Endothelial cell of umbilical vein (primary cell): ENCODE measurements at regions not wholly inside any gene's neighbourhood (a gene's known extent, or its start where the extent isn't known, plus 50 kb on each side); places are given as distances from the start of the nearest gene placed in this dataset.
A peak's percentile ranks its signal among the peaks of the same experiment; 100 is the strongest.

Experiments used
- BruUV-seq: library from RNA; stranded (reverse); fragments of 400-500 nt; replicated peaks from 2 replicates; lab custom pipeline; 2021; lab: Mats Ljungman, UMichigan
- CTCF ChIA-PET: fragments of 300-600, 350-600 bp; sonication (Branson Sonifier 250); formaldehyde crosslinking; loops from one replicate; lab custom pipeline; 2021; ENCODE audit warnings: antibody characterized with exemption, inconsistent platforms; lab: Charles Lee
- POLR2A ChIA-PET: fragments of 300-600, 350-600 bp; sonication (Branson Sonifier 250); formaldehyde crosslinking; loops from one replicate; lab custom pipeline; 2021; ENCODE audit warnings: antibody characterized with exemption, inconsistent platforms; lab: Charles Lee
- DNase-seq: peaks from one replicate; pipeline ENCODE4 v3.0.0-alpha.2; 2011; ENCODE audit warnings: low read depth, low spot score
- FAIRE-seq: peaks from 2 replicates; lab custom pipeline; 2011; peaks lifted over from hg19 to GRCh38; lab: Jason Lieb, UNC
- H2AFZ ChIP-seq: 2 replicates; pipeline ENCODE4 v1.6.0; 2012; ENCODE audit warnings: low read depth, low read length, control low read depth, inconsistent platforms
- H3K27ac ChIP-seq: 2 replicates; pipeline ENCODE4 v1.5.1; 2011; ENCODE audit warnings: low read depth, mild to moderate bottlenecking, control low read depth, low read length, moderate library complexity; ENCODE audit not compliant: insufficient read depth
- H3K27me3 ChIP-seq, 2 experiments: 2 replicates each; pipeline versions ENCODE4 v1.6.0 to v1.6.1; 2011; ENCODE audit warnings: low read length in 2 of 2, mixed read lengths in 1 of 2; ENCODE audit not compliant: control insufficient read depth in 2 of 2, insufficient read depth in 2 of 2
- H3K36me3 ChIP-seq, 2 experiments: 2 replicates in 1 of 2; 3 replicates in 1 of 2; pipeline ENCODE4 v1.5.1; 2011; ENCODE audit warnings: low read length in 2 of 2, mild to moderate bottlenecking in 1 of 2, moderate library complexity in 1 of 2; ENCODE audit not compliant: control insufficient read depth in 2 of 2, insufficient read depth in 2 of 2; ENCODE audit errors: extremely low read depth in 1 of 2
- H3K4me1 ChIP-seq: 3 replicates; pipeline ENCODE4 v1.5.1; 2011; ENCODE audit warnings: mild to moderate bottlenecking, low read length; ENCODE audit not compliant: control insufficient read depth, insufficient read depth; ENCODE audit errors: extremely low read depth
- H3K4me2 ChIP-seq: 2 replicates; pipeline ENCODE4 v1.6.1; 2011; ENCODE audit warnings: low read length, control low read depth, mixed read lengths; ENCODE audit not compliant: insufficient read depth
- H3K4me3 ChIP-seq, 3 experiments: fragments of 200-600 bp in 1 of 3; sonication (generic), shearing (Covaris generic) in 1 of 3; replicated peaks in 1 of 3; 2 replicates each; pipeline ENCODE4 v1.5.1; 2011 to 2016; ENCODE audit warnings: control low read depth in 3 of 3, low read length in 3 of 3, mild to moderate bottlenecking in 2 of 3, inconsistent platforms in 1 of 3, low read depth in 1 of 3, moderate library complexity in 1 of 3; ENCODE audit not compliant: insufficient read depth in 1 of 3
- H3K79me2 ChIP-seq: 2 replicates; pipeline ENCODE4 v1.6.0; 2012; ENCODE audit warnings: low read length, inconsistent platforms; ENCODE audit not compliant: control insufficient read depth, insufficient read depth
- H3K9ac ChIP-seq: replicated peaks from 2 replicates; pipeline ENCODE3; 2011; ENCODE audit warnings: low read length, control low read depth; ENCODE audit not compliant: insufficient read depth; ENCODE audit errors: extremely low read depth
- H3K9me1 ChIP-seq: replicated peaks from 3 replicates; pipeline ENCODE4 v1.6.0; 2011; ENCODE audit warnings: mild to moderate bottlenecking, low read length; ENCODE audit not compliant: control insufficient read depth, insufficient read depth; ENCODE audit errors: extremely low read depth
- H3K9me3 ChIP-seq: replicated peaks from 2 replicates; pipeline ENCODE4 v1.5.1; 2012; ENCODE audit warnings: low read length, inconsistent platforms; ENCODE audit not compliant: control insufficient read depth, insufficient read depth
- H4K20me1 ChIP-seq: replicated peaks from 2 replicates; pipeline ENCODE3; 2011; ENCODE audit warnings: mild to moderate bottlenecking, low read length; ENCODE audit not compliant: control insufficient read depth, insufficient read depth; ENCODE audit errors: extremely low read depth
- EZH2 ChIP-seq: IDR thresholded peaks from 2 replicates; pipeline ENCODE4 v1.6.1; 2012; ENCODE audit warnings: borderline replicate concordance, low read depth, mild to moderate bottlenecking, moderate library complexity, low read length, inconsistent platforms; ENCODE audit not compliant: severe bottlenecking
- FOS ChIP-seq: IDR thresholded peaks from 2 replicates; pipeline ENCODE4 v1.6.1; 2011; ENCODE audit warnings: mild to moderate bottlenecking, low read length, moderate library complexity, borderline replicate concordance; ENCODE audit not compliant: insufficient read depth
- GATA2 ChIP-seq: IDR thresholded peaks from 2 replicates; pipeline ENCODE4 v1.7.0; 2011; ENCODE audit warnings: low read depth, mild to moderate bottlenecking, moderate library complexity, mixed read lengths, low read length; ENCODE audit not compliant: insufficient read length, insufficient read depth
- JUN ChIP-seq: IDR thresholded peaks from 2 replicates; pipeline ENCODE4 v1.6.1; 2011; ENCODE audit warnings: borderline replicate concordance, low read depth; ENCODE audit not compliant: insufficient read length, insufficient read depth
- MYC ChIP-seq: IDR thresholded peaks from one replicate; pipeline ENCODE4 v1.6.1; 2011; ENCODE audit warnings: mild to moderate bottlenecking, low read depth, low read length
- POLR2A ChIP-seq: IDR thresholded peaks from 2 replicates; pipeline ENCODE4 v1.6.1; 2012; ENCODE audit warnings: low read depth, mild to moderate bottlenecking, control low read depth, low read length
- POLR2AphosphoS5 ChIP-seq: IDR thresholded peaks from 2 replicates; pipeline ENCODE4 v1.6.1; 2012; ENCODE audit warnings: low read depth, mild to moderate bottlenecking, control low read depth, low read length, moderate library complexity; ENCODE audit not compliant: insufficient read depth
- dilution Hi-C: fragments of 300-500 bp; cut with MboI; formaldehyde crosslinking; loops from one replicate; pipeline ENCODE4 v1.15.0; 2019; ENCODE audit warnings: low sequenced_read_pairs; ENCODE audit not compliant: extremely low pct_ligation_motif_present
- intact Hi-C: fragments of 100-400 bp; cut with micrococcal nuclease; formaldehyde crosslinking; loops from one replicate; pipeline ENCODE4 v1.10.0; 2022
- TF ChIP-seq, protein P1 (sequence below), 2 donors: IDR thresholded peaks; 1 replicate in 1 of 2; 2 replicates in 1 of 2; pipeline ENCODE4 v1.5.1; 2011; ENCODE audit warnings: low read length in 2 of 2, mild to moderate bottlenecking in 2 of 2, moderate library complexity in 2 of 2, control low read depth in 1 of 2, inconsistent platforms in 1 of 2, low read depth in 1 of 2; ENCODE audit not compliant: insufficient read depth in 1 of 2; ENCODE audit errors: extremely low read depth in 1 of 2
- TF ChIP-seq, protein P2 (sequence below): IDR thresholded peaks from 2 replicates; pipeline ENCODE4 v1.6.1; 2011; ENCODE audit not compliant: insufficient read depth, insufficient read length

DNA sequence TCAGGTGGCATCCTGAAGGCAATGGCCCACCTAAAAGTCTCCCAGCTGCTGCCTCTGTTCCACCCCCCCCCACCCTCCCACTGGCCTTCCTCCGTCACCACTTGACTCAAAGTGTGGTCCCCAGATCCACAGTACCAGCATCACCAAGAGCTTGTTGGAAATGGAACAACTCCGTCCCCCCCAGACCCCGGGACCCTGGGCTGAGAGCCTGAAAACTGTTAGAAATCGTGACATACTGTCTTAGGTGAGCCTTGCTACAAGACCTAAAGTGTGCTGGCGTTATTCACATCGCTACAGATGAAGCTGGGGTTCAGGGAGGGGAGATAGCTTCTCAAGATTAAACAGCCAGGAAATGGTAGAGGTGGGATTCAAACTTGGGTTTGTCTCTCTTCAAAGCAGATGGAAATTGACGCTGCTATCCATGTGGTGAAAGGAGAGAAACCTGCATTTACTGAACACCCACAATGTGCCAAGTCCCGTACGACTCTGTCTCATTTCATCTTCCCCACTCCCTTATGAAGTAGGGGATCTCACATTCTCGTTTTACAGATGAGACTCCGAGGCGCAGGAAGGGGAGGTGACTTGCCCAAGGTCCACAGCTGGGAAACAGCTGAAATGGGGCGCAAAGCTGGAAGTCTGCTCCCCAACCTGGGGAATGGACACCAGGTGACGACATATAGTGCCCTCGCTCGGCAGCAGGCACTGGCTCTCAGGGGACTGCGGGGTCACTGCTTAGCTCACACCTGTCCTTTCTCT, 52.8 kb upstream of the IFFO2 start:
- no TSS peak for BruUV-seq
- no peak for FAIRE-seq
- Histone ChIP-seq H4K20me1 (no peaks in the 10 kb centered on the region), H3K9ac (peak overlapping the region; percentile 43), H3K9me3 (no peaks in the 10 kb centered on the region), H3K9me1 (no peaks in the 10 kb centered on the region), H3K79me2 (no peaks in the 10 kb centered on the region), H3K27me3 (no peaks in the 10 kb centered on the region), H3K27ac (peak overlapping the region; percentile 84), H3K36me3 (no peaks in the 10 kb centered on the region), H3K4me2 (no peak overlapping the region), H2AFZ (peak overlapping the region; percentile 7), H3K4me1 (peaks cover 31% of the 10 kb centered on the region), H3K4me3 (no peak overlapping the region)
- no peak for DNase-seq
- POLR2A ChIA-PET: interaction anchor here (0.6 kb wide), 1 partner anchor 36 kb away, joined by 3 read pairs; no protein-coding TSS in a partner anchor
- CTCF ChIA-PET: interaction anchor here (1.1 to 4.0 kb wide), 5 partner anchors 15 to 106 kb away, joined by 3 to 17 read pairs (median 4); partner anchors contain the start of gene ALDH4A1
- TF ChIP-seq MYC: no peak
- TF ChIP-seq POLR2A: no peak
- no peak for TF ChIP-seq EZH2
- TF ChIP-seq POLR2AphosphoS5: no peak
- TF ChIP-seq, protein P1, sequence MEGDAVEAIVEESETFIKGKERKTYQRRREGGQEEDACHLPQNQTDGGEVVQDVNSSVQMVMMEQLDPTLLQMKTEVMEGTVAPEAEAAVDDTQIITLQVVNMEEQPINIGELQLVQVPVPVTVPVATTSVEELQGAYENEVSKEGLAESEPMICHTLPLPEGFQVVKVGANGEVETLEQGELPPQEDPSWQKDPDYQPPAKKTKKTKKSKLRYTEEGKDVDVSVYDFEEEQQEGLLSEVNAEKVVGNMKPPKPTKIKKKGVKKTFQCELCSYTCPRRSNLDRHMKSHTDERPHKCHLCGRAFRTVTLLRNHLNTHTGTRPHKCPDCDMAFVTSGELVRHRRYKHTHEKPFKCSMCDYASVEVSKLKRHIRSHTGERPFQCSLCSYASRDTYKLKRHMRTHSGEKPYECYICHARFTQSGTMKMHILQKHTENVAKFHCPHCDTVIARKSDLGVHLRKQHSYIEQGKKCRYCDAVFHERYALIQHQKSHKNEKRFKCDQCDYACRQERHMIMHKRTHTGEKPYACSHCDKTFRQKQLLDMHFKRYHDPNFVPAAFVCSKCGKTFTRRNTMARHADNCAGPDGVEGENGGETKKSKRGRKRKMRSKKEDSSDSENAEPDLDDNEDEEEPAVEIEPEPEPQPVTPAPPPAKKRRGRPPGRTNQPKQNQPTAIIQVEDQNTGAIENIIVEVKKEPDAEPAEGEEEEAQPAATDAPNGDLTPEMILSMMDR (IDR thresholded peaks at IDR 0.05; ENCODE audit: extremely low read depth in 1 of 2, insufficient read depth in 1 of 2, low read depth in 1 of 2, low read length in 2 of 2): no peak
- no peak for TF ChIP-seq JUN
- TF ChIP-seq, protein P2, sequence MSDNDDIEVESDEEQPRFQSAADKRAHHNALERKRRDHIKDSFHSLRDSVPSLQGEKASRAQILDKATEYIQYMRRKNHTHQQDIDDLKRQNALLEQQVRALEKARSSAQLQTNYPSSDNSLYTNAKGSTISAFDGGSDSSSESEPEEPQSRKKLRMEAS: no peak
- TF ChIP-seq GATA2: no peak
- TF ChIP-seq FOS: no peak
- dilution Hi-C loops: no loop called here
- intact Hi-C loops: no loop called here
